H1 (cell line): ENCODE measurements at regions not wholly inside any gene's neighbourhood (a gene's known extent, or its start where the extent isn't known, plus 50 kb on each side); places are given as distances from the start of the nearest gene placed in this dataset.

Experiments used
- ASH2L ChIP-seq: fragments of 200-600, 300-600 bp; sonication (generic); IDR thresholded peaks from one replicate; pipeline ENCODE4 v1.7.1; 2017; ENCODE audit warnings: low read length
- CBX8 ChIP-seq: fragments of 300-800, 300-1000 bp; sonication (generic); IDR thresholded peaks from 2 replicates; pipeline ENCODE4 v1.7.1; 2016; ENCODE audit warnings: low read depth, low read length, borderline replicate concordance
- CEBPB ChIP-seq: IDR thresholded peaks from 2 replicates; pipeline ENCODE4 v1.6.1; 2012; ENCODE audit warnings: low read depth, low read length
- CHD7 ChIP-seq: fragments of 300-600 bp; sonication (generic); IDR thresholded peaks from 2 replicates; pipeline ENCODE4 v1.7.1; 2012; ENCODE audit warnings: low read length, moderate library complexity, mild to moderate bottlenecking, inconsistent platforms; ENCODE audit not compliant: insufficient replicate concordance
- POLR2AphosphoS5 ChIP-seq: IDR thresholded peaks from 2 replicates; pipeline ENCODE4 v1.6.1; 2011; ENCODE audit warnings: low read depth, low read length
- POU5F1 ChIP-seq: IDR thresholded peaks from 2 replicates; pipeline ENCODE4 v1.6.1; 2011; ENCODE audit warnings: low read depth, mild to moderate bottlenecking, low read length, moderate library complexity
- RAD21 ChIP-seq, 2 experiments: IDR thresholded peaks in 1 of 2; conservative IDR thresholded peaks in 1 of 2; 2 replicates each; pipeline ENCODE4 v1.6.1; 2011; ENCODE audit warnings: low read depth in 2 of 2, low read length in 2 of 2, improper control_type of control experiment in 1 of 2, inconsistent platforms in 1 of 2, mild to moderate bottlenecking in 1 of 2, moderate library complexity in 1 of 2
- TAF7 ChIP-seq: optimal IDR thresholded peaks from 2 replicates; pipeline ENCODE3; 2011; ENCODE audit warnings: low read depth, mild to moderate bottlenecking, inconsistent platforms, low read length, moderate library complexity, borderline replicate concordance

- TF ChIP-seq CHD7 (no peak), ASH2L (no peak), RAD21 (IDR thresholded peaks at IDR 0.05 in 1 of 2, conservative IDR thresholded peaks at IDR 0.05 in 1 of 2; ENCODE audit: low read depth in 2 of 2, low read length in 2 of 2) (no peak), CBX8 (no peak), TAF7 (no peak), POU5F1 (no peak), POLR2AphosphoS5 (no peak), CEBPB (no peak)
These were observed 99.7 kb upstream of the KCNA4 start (continued) for GRCh38 chr11:30116512-30116911.
